ENCODE measurements at regions not wholly inside any gene's neighbourhood (a gene's known extent, or its start where the extent isn't known, plus 50 kb on each side); places are given as distances from the start of the nearest gene placed in this dataset.

DNA sequence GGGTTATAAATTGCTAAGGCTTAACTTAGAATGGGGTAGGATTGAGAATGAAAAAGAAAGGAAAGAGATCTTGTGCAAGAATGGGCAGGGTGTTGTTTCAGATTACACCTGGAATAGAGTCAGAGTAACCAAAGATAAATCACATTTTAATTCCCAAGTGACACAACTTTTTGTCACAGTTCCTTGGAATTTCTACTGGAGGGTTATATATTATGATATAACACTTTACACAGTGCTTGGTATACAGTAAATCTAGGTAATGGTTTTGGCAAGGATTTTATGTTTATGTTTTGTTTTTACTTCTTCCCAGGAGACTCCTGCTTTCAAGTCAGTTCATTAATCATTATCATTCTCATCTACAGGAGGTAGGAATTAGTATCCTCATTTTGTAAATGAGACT lies 115.7 kb upstream of the KCNJ16 start:
- Histone ChIP-seq H3K9ac (ENCODE audit: insufficient read depth, low read depth, low read length) (no peak overlapping the region), H3K36me3 (replicated peaks in 1 of 2; ENCODE audit: control insufficient read depth in 1 of 2, insufficient read depth in 2 of 2, low read length in 2 of 2) (no peaks in the 10 kb centered on the region), H3K4me2 (ENCODE audit: low read depth, low read length) (no peak overlapping the region), H3K4me3 (replicated peaks in 1 of 3; ENCODE audit: insufficient read depth in 1 of 3, low read depth in 2 of 3, low read length in 3 of 3) (no peak overlapping the region), H3K79me2 (ENCODE audit: insufficient read depth, low read length) (no peaks in the 10 kb centered on the region), H2AFZ (ENCODE audit: low read length) (no peak overlapping the region), H3K27me3 (ENCODE audit: control insufficient read depth in 1 of 2, insufficient read depth in 2 of 2, low read length in 2 of 2) (no peaks in the 10 kb centered on the region; a peak in 1 of 5 replicates), H3K4me1 (ENCODE audit: insufficient read depth, low read length) (no peaks in the 10 kb centered on the region), H3K9me3 (ENCODE audit: low read length) (peaks cover 96% of the 10 kb centered on the region), H3K27ac (ENCODE audit: extremely low read length, insufficient read depth, low read length) (no peak overlapping the region), H4K20me1 (ENCODE audit: insufficient read depth, low read length) (no peaks in the 10 kb centered on the region)
- TF ChIP-seq ZNF772 (CRISPR knock-in tag; IDR thresholded peaks at IDR 0.05) (no peak), ZNF501 (CRISPR knock-in tag; IDR thresholded peaks at IDR 0.05) (no peak), ZNF430 (CRISPR knock-in tag; IDR thresholded peaks at IDR 0.05) (no peak), RELA (CRISPR knock-in tag; IDR thresholded peaks at IDR 0.05) (no peak), XRCC5 (optimal IDR thresholded peaks at IDR 0.05; ENCODE audit: low read length) (no peak), DNMT3B (CRISPR knock-in tag; conservative IDR thresholded peaks at IDR 0.05) (no peak), NFE2L1 (CRISPR knock-in tag; IDR thresholded peaks at IDR 0.05; ENCODE audit: borderline replicate concordance) (no peak), SATB2 (CRISPR knock-in tag; IDR thresholded peaks at IDR 0.05) (no peak), CEBPB (IDR thresholded peaks at IDR 0.05; ENCODE audit: borderline replicate concordance, low read depth, low read length) (no peak), CCAR2 (optimal IDR thresholded peaks at IDR 0.05; ENCODE audit: low read depth, low read length) (no peak), PCBP2 (optimal IDR thresholded peaks at IDR 0.05; ENCODE audit: low read depth, low read length, poor library complexity, severe bottlenecking) (no peak), PRMT3 (CRISPR knock-in tag; IDR thresholded peaks at IDR 0.05; ENCODE audit: borderline replicate concordance, low read depth) (no peak), RFX1 (IDR thresholded peaks at IDR 0.05) (no peak)
- TF ChIP-seq, protein P1, sequence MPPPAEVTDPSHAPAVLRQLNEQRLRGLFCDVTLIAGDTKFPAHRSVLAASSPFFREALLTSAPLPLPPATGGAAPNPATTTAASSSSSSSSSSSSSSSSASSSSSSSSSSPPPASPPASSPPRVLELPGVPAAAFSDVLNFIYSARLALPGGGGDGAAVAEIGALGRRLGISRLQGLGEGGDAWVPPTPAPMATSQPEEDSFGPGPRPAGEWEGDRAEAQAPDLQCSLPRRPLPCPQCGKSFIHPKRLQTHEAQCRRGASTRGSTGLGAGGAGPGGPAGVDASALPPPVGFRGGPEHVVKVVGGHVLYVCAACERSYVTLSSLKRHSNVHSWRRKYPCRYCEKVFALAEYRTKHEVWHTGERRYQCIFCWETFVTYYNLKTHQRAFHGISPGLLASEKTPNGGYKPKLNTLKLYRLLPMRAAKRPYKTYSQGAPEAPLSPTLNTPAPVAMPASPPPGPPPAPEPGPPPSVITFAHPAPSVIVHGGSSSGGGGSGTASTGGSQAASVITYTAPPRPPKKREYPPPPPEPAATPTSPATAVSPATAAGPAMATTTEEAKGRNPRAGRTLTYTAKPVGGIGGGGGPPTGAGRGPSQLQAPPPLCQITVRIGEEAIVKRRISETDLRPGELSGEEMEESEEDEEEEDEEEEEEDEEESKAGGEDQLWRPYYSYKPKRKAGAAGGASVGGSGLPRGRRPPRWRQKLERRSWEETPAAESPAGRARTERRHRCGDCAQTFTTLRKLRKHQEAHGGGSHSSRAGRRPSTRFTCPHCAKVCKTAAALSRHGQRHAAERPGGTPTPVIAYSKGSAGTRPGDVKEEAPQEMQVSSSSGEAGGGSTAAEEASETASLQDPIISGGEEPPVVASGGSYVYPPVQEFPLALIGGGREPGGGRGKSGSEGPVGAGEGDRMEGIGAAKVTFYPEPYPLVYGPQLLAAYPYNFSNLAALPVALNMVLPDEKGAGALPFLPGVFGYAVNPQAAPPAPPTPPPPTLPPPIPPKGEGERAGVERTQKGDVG (CRISPR knock-in tag; IDR thresholded peaks at IDR 0.05; ENCODE audit: borderline replicate concordance) = no peak
- TF ChIP-seq, protein P2, sequence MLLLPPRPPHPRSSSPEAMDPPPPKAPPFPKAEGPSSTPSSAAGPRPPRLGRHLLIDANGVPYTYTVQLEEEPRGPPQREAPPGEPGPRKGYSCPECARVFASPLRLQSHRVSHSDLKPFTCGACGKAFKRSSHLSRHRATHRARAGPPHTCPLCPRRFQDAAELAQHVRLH (CRISPR knock-in tag; IDR thresholded peaks at IDR 0.05; ENCODE audit: borderline replicate concordance, low read depth) = no peak
- TF ChIP-seq, protein P3, sequence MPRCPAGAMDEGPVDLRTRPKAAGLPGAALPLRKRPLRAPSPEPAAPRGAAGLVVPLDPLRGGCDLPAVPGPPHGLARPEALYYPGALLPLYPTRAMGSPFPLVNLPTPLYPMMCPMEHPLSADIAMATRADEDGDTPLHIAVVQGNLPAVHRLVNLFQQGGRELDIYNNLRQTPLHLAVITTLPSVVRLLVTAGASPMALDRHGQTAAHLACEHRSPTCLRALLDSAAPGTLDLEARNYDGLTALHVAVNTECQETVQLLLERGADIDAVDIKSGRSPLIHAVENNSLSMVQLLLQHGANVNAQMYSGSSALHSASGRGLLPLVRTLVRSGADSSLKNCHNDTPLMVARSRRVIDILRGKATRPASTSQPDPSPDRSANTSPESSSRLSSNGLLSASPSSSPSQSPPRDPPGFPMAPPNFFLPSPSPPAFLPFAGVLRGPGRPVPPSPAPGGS (CRISPR knock-in tag; IDR thresholded peaks at IDR 0.05) = no peak
- CTCF ChIA-PET (ENCODE audit: low intra/inter-chr PET ratio, low total read pairs) = no interaction called here
- FAIRE-seq (no peak), DNase-seq (ENCODE audit: low spot score) (no peak), ATAC-seq (no peak)
- POLR2A ChIA-PET = no interaction called here
- BruUV-seq (replicated peaks) = no TSS peak
- in situ Hi-C loops (cut with HindIII; ENCODE audit: extremely low pct_ligation_motif_present, low pct_unique_long_range_greater_than_20kb) = no loop called here
- intact Hi-C loops (cut with micrococcal nuclease; ENCODE audit: unreplicated experiment) = no loop called here

Data from HepG2 (cell line).